Tibial nerve (tissue), 4 donors: ENCODE measurements at regions not wholly inside any gene's neighbourhood (a gene's known extent, or its start where the extent isn't known, plus 50 kb on each side); places are given as distances from the start of the nearest gene placed in this dataset.

ENCODE experiments used
- CTCF ChIP-seq, 5 experiments: fragments of 200-600 bp in 3 of 5; fragments of 450-650 bp in 2 of 5; sonication (generic) in 3 of 5; IDR thresholded peaks; one replicate each; pipeline ENCODE4 v1.5.1; 2016 to 2019; ENCODE audit warnings: antibody characterized with exemption in 5 of 5, mild to moderate bottlenecking in 3 of 5, moderate library complexity in 2 of 5
- EP300 ChIP-seq, 2 donors: sonication (generic); formaldehyde crosslinking; IDR thresholded peaks; one replicate each; pipeline ENCODE4 v1.6.1; 2017; ENCODE audit warnings: antibody characterized with exemption in 2 of 2, mild to moderate bottlenecking in 1 of 2

GRCh38 chr7:34425631-34426384, 232.2 kb upstream of the NPSR1 start:
- TF ChIP-seq CTCF (IDR thresholded peaks at IDR 0.05) (no peak), EP300 (IDR thresholded peaks at IDR 0.05) (no peak)
